Right atrium auricular region (tissue), 2 donors: ENCODE measurements at regions not wholly inside any gene's neighbourhood (a gene's known extent, or its start where the extent isn't known, plus 50 kb on each side); places are given as distances from the start of the nearest gene placed in this dataset.
"Not testable (repeated sequence)": the region's sequence is repeated elsewhere in the genome, so short reads cannot be mapped to it uniquely, and the experiment has no call there.

Experiments
- DNase-seq: peaks from one replicate; pipeline ENCODE4 v3.0.0-alpha.2; 2019; ENCODE audit warnings: low spot score
- H3K27ac ChIP-seq, 2 donors: fragments of 200-600 bp; sonication (generic); 1 replicate in 1 of 2; 2 replicates in 1 of 2; pipeline ENCODE4 v1.5.1; 2016 to 2019
- H3K27me3 ChIP-seq, 2 donors: fragments of 200-600 bp; sonication (generic); one replicate each; pipeline versions ENCODE4 v1.5.1 to v1.6.0; 2017 to 2019
- H3K36me3 ChIP-seq: fragments of 200-600 bp; sonication (generic); one replicate; pipeline ENCODE4 v1.5.1; 2016
- H3K4me1 ChIP-seq, 2 donors: fragments of 200-600 bp; sonication (generic); one replicate each; pipeline versions ENCODE4 v1.5.1 to v1.6.0; 2017 to 2019
- H3K4me3 ChIP-seq, 2 donors: fragments of 200-600 bp; sonication (generic); 1 replicate in 1 of 2; 2 replicates in 1 of 2; pipeline ENCODE4 v1.5.1; 2017 to 2019; ENCODE audit warnings: mild to moderate bottlenecking in 1 of 2, moderate library complexity in 1 of 2
- H3K9me3 ChIP-seq, 2 donors: fragments of 200-600 bp; sonication (generic); one replicate each; pipeline ENCODE4 v1.5.1; 2019
- TF ChIP-seq, protein P1 (sequence below), 2 donors: fragments of 200-600 bp; sonication (generic); IDR thresholded peaks; one replicate each; pipeline ENCODE4 v1.5.1; 2019; ENCODE audit warnings: antibody characterized with exemption in 2 of 2

DNA sequence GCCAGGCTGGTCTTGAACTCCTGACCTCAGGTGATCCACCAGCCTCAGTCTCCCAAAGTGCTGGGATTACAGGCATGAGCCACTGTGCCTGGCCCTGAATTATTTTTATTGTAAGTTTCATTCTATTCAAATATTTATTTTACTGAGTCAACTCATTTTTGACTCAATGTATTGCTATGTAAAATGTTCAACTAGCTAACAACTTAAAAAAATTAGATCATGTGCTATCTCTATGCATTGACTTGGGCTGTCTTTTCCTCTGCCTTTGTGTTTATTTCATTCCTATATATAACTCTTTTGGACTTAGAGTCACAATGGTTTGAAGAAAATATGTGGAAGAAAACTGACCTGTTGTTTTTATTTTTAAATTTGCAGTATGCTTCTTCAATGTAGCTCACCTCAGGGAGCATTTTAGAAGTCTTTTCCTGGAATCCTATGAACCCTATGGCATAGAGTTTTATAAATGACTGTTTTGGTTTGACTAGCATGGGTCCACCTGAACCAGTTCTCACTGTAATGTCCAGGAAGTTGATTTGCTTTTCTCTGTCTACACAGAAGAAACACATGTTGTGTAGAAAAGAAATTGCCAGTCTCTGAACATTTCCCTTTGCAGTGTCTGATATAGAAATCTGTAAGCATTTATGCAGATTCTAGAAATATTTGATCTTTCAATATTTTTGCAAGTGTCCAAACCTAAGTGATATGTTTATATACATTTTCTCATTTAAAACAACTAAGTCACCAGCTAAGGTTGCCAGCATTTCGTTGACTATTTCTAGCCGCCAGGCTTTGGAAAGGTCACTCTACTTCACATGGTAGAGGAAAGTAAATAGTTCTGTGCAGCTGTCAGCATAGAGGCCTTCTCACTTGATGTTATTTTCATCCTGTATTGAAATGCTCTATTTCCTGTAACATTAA lies 138.8 kb downstream of the PCSK1 start:
- H3K4me1 ChIP-seq: peaks cover 4 to 18% of the 10 kb centered on the region in 2 donors
- H3K27me3 ChIP-seq: no peaks in the 10 kb centered on the region
- H3K27ac ChIP-seq: peak overlapping the region; percentile 55 to 80
- H3K36me3 ChIP-seq: no peaks in the 10 kb centered on the region
- no peaks in the 10 kb centered on the region for H3K9me3 ChIP-seq
- no peak for DNase-seq
- TF ChIP-seq, protein P1, sequence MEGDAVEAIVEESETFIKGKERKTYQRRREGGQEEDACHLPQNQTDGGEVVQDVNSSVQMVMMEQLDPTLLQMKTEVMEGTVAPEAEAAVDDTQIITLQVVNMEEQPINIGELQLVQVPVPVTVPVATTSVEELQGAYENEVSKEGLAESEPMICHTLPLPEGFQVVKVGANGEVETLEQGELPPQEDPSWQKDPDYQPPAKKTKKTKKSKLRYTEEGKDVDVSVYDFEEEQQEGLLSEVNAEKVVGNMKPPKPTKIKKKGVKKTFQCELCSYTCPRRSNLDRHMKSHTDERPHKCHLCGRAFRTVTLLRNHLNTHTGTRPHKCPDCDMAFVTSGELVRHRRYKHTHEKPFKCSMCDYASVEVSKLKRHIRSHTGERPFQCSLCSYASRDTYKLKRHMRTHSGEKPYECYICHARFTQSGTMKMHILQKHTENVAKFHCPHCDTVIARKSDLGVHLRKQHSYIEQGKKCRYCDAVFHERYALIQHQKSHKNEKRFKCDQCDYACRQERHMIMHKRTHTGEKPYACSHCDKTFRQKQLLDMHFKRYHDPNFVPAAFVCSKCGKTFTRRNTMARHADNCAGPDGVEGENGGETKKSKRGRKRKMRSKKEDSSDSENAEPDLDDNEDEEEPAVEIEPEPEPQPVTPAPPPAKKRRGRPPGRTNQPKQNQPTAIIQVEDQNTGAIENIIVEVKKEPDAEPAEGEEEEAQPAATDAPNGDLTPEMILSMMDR (IDR thresholded peaks at IDR 0.05): no peak
- no peak overlapping the region for H3K4me3 ChIP-seq

DNA sequence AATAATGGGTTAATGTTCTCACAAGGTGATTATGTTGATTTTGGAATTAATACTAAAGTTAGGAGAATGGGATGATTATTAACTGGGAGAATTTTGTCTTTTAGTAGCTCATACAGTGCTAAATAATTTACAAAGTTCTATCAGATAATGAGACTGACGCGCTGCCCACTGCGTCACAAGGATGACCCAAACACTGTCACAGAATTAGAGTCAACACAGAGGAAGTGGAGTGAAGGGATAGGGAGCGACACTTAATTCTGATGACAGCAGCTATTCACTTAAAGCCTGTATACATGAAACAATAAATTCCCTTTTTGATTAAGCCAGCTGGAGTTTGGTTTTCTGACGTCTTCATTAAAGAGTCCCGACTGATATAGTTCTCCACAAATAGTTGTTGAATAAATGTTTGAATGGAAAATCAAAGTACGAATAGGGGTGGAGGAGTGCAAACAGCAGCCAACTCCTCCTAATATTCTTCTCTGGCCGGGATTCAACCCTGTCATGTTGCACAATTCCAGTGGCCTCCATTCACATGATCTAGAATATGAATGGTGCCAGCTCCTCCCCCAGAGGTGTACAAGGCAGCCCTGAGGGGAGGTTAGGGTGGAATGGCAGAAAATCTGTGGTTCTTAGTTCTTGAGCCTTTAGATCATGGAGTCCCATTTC lies 140.3 kb downstream of the PCSK1 start:
- TF ChIP-seq, protein P1 (IDR thresholded peaks at IDR 0.05): no peak
- H3K36me3 ChIP-seq: no peaks in the 10 kb centered on the region
- H3K4me1 ChIP-seq: peaks cover 4 to 18% of the 10 kb centered on the region in 2 donors
- H3K27me3 ChIP-seq: no peaks in the 10 kb centered on the region
- DNase-seq: peak; percentile 61
- peak overlapping the region; percentile 55 to 80 for H3K27ac ChIP-seq
- H3K4me3 ChIP-seq: no peak overlapping the region
- no peaks in the 10 kb centered on the region for H3K9me3 ChIP-seq

DNA sequence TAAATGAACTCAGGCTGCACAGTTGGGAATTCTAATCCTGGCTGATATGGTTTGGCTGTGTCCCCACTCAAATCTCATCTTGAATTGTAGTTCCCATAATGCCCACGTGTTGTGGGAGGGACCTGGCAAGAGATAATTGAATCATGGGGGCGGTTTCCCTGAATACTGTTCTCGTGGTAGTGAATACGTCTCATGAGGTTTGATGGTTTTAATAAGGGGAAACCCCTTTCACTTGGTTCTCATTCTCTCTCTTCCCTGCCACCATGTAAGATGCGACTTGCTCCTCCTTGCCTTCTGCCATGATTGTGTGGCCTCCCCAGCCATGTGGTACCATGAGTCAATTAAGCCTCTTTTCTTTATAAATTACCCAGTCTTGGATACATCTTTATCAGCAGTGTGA lies 143.8 kb downstream of the PCSK1 start:
- not testable (repeated sequence) for DNase-seq, H3K36me3 ChIP-seq, H3K27me3 ChIP-seq, H3K4me1 ChIP-seq, H3K9me3 ChIP-seq, H3K4me3 ChIP-seq, H3K27ac ChIP-seq

DNA sequence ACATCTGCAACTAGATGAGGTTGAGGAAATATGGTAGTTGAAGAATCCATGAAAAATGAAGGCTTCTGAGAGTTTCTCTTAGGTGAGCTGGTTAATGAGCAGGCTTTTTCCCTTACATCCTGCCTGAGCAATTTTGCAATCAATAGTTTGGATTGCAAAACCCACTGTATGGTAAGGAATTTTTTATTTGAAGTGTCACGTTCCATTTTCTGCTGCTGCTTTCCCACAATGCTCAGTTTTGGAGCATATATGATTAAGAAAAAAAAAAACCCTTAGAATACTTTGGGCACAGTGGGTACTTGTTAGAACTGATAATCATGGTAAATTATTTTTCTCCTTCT lies 144.2 kb downstream of the PCSK1 start:
- no peaks in the 10 kb centered on the region for H3K36me3 ChIP-seq
- peak overlapping the region in 1 of 2 donors; percentile 15 for H3K27ac ChIP-seq
- H3K4me3 ChIP-seq: no peak overlapping the region
- H3K27me3 ChIP-seq: no peaks in the 10 kb centered on the region
- DNase-seq: no peak
- TF ChIP-seq, protein P1 (IDR thresholded peaks at IDR 0.05): no peak
- H3K9me3 ChIP-seq: no peaks in the 10 kb centered on the region
- no peaks in the 10 kb centered on the region for H3K4me1 ChIP-seq

DNA sequence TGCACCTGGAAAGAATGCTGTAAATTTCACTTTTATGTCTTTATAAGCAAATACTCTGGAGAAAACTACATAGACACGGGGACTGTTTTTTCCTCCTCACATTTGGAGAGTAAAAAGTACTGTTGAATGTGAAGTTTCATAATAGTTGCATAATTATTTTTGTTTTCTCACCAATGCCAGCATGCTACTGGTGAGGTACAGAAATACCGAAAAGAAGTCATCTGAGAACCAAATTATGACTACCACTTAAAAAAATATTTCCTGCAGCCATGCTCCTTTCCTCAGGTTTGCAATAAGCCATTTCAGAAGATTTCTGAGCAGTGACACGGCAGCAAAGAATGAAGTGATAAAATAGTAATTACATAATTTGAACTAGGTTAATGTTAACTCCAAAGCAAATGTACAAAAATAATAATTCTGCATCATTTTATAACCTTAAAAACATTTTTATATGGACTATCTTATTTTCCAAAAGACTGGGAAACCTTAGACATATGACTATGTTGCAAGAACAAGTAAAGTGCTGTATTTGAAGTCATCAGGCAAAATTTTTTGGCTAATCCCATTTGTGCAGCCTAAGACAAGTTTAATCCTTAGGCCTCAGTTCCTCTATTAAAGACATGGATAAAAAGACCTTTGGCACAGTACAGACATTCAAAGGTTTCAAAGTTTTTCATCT lies 144.7 kb downstream of the PCSK1 start:
- H3K4me3 ChIP-seq: no peak overlapping the region
- H3K27me3 ChIP-seq: no peaks in the 10 kb centered on the region
- no peaks in the 10 kb centered on the region for H3K9me3 ChIP-seq
- no peak for DNase-seq
- no peaks in the 10 kb centered on the region for H3K4me1 ChIP-seq
- no peaks in the 10 kb centered on the region for H3K36me3 ChIP-seq
- peak overlapping the region in 1 of 2 donors; percentile 15 for H3K27ac ChIP-seq
- TF ChIP-seq, protein P1 (IDR thresholded peaks at IDR 0.05): no peak

DNA sequence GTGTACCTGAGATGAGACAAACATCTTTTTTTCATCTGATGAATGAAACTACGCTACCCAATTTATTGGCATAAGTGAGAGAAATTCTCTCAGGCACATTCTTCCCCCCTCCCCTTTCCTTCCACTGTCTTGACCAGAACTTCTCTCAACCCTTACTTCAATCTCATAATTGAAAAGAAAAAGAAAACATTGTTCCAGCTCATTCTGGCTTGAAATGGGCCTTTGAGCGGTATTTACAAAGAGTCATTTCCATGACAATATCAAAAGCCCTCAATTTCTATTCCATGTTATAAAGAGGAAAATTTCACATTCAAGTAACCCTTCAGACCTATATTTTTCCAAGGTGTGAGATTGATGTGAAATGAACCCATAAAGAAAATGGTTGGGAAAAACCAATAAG lies 145.9 kb downstream of the PCSK1 start:
- Histone ChIP-seq H3K9me3 (no peaks in the 10 kb centered on the region), H3K27ac (no peak overlapping the region), H3K4me1 (no peaks in the 10 kb centered on the region), H3K4me3 (no peak overlapping the region), H3K36me3 (no peaks in the 10 kb centered on the region), H3K27me3 (no peaks in the 10 kb centered on the region)
- TF ChIP-seq, protein P1 (IDR thresholded peaks at IDR 0.05): no peak
- DNase-seq: no peak
